ENCODE measurements at regions not wholly inside any gene's neighbourhood (a gene's known extent, or its start where the extent isn't known, plus 50 kb on each side); places are given as distances from the start of the nearest gene placed in this dataset.
"Not testable (repeated sequence)": the region's sequence is repeated elsewhere in the genome, so short reads cannot be mapped to it uniquely, and the experiment has no call there.

DNA sequence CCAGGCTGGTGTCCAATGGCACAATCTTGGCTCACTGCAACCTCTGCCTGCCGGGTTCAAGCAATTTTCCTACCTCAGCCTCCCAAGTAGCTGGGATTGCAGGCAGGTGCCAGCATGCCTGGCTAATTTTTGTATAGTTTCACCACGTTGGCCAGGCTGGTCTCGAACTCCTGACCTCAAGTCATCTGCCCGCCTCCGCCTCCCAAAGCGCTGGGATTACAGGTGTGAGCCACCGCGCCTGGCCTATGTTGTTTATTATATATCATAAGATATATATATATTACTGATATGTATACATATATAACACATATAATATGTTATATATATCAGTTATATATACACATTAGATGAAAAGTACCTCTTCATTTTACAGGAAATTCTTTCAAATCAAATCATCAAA, 914.7 kb downstream of the FOXD4L5 start:
- DNase-seq = not testable (repeated sequence)

DNA sequence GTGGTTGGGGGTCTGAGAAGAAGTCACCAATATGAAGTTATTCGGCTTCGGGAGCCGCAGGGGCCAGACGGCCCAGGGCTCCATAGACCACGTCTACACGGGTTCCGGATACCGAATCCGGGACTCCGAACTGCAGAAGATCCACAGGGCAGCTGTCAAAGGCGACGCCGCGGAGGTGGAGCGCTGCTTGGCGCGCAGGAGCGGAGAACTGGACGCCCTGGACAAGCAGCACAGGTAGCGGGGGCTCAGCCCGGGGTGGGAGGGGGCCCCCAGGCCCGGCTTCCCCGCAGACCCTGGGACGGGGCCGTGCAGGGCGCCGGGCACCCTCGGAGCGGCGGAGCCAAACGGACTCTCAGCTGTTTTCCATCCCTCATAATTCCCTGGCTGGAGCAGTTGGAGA, 915.4 kb downstream of the FOXD4L5 start:
- not testable (repeated sequence) for DNase-seq

- peak; percentile 81 for DNase-seq
These were observed 915.9 kb downstream of the FOXD4L5 start for GRCh38 chr9:64369114-64369513.

- DNase-seq = not testable (repeated sequence)
These were observed 916.4 kb downstream of the FOXD4L5 start for GRCh38 chr9:64368644-64368942.

GRCh38 chr9:64367826-64368643, 917.0 kb downstream of the FOXD4L5 start:
- DNase-seq = not testable (repeated sequence)
